ENCODE measurements at regions not wholly inside any gene's neighbourhood (a gene's known extent, or its start where the extent isn't known, plus 50 kb on each side); places are given as distances from the start of the nearest gene placed in this dataset.

DNA sequence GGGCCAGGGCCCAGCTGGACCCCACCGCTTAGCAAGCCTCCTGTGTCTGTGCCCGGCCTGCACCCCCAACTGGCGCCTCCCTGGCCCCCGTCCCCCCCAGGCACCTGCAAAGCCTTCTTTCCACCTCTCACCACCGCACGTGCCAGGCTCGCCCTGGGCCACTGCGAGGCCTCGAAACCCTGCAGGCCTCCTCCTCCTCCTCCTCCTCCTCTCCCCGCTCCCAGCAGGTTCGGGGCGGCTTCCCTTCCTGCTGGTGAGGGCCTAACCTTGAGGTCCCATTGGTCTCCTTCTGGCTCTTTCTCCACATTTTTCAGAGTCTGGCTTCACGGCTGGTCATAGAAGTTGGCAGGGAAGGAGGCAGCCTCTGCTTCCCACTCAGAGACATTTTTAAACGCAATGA is 76.8 kb upstream of the GATA5 start:
- no peak for DNase-seq (ENCODE audit: low spot score)
- CTCF ChIA-PET: interaction anchor here (0.6 to 5.0 kb wide), 6 partner anchors 13 to 671 kb away, joined by 3 to 34 read pairs (median 4); no protein-coding TSS in a partner anchor
- Mint-ChIP-seq H3K9me3 (no peaks in the 10 kb centered on the region), H3K36me3 (no peaks in the 10 kb centered on the region), H3K27ac (peak overlapping the region; percentile 83), H3K4me3 (no peak overlapping the region), H3K4me1 (peaks cover 9% of the 10 kb centered on the region; the same call in 1 of the 2 replicates), H3K27me3 (ENCODE audit: low read depth) (peaks cover 20% of the 10 kb centered on the region)
- POLR2A ChIA-PET: interaction anchor here (1.0 kb wide), 1 partner anchor 8 kb away, joined by 3 read pairs; no protein-coding TSS in a partner anchor
- ATAC-seq: no peak
- TF ChIP-seq OVOL2 (CRISPR knock-in tag; IDR thresholded peaks at IDR 0.05; ENCODE audit: borderline replicate concordance): no peak
- TF ChIP-seq, protein P1, sequence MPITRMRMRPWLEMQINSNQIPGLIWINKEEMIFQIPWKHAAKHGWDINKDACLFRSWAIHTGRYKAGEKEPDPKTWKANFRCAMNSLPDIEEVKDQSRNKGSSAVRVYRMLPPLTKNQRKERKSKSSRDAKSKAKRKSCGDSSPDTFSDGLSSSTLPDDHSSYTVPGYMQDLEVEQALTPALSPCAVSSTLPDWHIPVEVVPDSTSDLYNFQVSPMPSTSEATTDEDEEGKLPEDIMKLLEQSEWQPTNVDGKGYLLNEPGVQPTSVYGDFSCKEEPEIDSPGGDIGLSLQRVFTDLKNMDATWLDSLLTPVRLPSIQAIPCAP (CRISPR knock-in tag; IDR thresholded peaks at IDR 0.05): no peak
- TF ChIP-seq EMX1 (CRISPR knock-in tag; IDR thresholded peaks at IDR 0.05): no peak
- TF ChIP-seq SP1 (CRISPR knock-in tag; conservative IDR thresholded peaks at IDR 0.05): no peak
- no peak for TF ChIP-seq ZNF396 (CRISPR knock-in tag; IDR thresholded peaks at IDR 0.05; ENCODE audit: borderline replicate concordance)
- TF ChIP-seq SMAD4 (CRISPR knock-in tag; IDR thresholded peaks at IDR 0.05): no peak
- TF ChIP-seq NR3C1 (CRISPR knock-in tag; conservative IDR thresholded peaks at IDR 0.05; ENCODE audit: low read depth): no peak
- TF ChIP-seq, protein P2, sequence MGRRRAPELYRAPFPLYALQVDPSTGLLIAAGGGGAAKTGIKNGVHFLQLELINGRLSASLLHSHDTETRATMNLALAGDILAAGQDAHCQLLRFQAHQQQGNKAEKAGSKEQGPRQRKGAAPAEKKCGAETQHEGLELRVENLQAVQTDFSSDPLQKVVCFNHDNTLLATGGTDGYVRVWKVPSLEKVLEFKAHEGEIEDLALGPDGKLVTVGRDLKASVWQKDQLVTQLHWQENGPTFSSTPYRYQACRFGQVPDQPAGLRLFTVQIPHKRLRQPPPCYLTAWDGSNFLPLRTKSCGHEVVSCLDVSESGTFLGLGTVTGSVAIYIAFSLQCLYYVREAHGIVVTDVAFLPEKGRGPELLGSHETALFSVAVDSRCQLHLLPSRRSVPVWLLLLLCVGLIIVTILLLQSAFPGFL (CRISPR knock-in tag; IDR thresholded peaks at IDR 0.05; ENCODE audit: borderline replicate concordance): no peak
- TF ChIP-seq, protein P3, sequence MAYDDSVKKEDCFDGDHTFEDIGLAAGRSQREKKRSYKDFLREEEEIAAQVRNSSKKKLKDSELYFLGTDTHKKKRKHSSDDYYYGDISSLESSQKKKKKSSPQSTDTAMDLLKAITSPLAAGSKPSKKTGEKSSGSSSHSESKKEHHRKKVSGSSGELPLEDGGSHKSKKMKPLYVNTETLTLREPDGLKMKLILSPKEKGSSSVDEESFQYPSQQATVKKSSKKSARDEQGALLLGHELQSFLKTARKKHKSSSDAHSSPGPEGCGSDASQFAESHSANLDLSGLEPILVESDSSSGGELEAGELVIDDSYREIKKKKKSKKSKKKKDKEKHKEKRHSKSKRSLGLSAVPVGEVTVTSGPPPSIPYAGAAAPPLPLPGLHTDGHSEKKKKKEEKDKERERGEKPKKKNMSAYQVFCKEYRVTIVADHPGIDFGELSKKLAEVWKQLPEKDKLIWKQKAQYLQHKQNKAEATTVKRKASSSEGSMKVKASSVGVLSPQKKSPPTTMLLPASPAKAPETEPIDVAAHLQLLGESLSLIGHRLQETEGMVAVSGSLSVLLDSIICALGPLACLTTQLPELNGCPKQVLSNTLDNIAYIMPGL (CRISPR knock-in tag; IDR thresholded peaks at IDR 0.05): no peak
- TF ChIP-seq, protein P4, sequence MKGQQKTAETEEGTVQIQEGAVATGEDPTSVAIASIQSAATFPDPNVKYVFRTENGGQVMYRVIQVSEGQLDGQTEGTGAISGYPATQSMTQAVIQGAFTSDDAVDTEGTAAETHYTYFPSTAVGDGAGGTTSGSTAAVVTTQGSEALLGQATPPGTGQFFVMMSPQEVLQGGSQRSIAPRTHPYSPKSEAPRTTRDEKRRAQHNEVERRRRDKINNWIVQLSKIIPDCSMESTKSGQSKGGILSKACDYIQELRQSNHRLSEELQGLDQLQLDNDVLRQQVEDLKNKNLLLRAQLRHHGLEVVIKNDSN (CRISPR knock-in tag; IDR thresholded peaks at IDR 0.05): no peak
- TF ChIP-seq ESRRA (CRISPR knock-in tag; IDR thresholded peaks at IDR 0.05; ENCODE audit: borderline replicate concordance): no peak
- no peak for TF ChIP-seq ETV6 (CRISPR knock-in tag; IDR thresholded peaks at IDR 0.05)
- TF ChIP-seq, protein P5, sequence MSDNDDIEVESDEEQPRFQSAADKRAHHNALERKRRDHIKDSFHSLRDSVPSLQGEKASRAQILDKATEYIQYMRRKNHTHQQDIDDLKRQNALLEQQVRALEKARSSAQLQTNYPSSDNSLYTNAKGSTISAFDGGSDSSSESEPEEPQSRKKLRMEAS (CRISPR knock-in tag; IDR thresholded peaks at IDR 0.05): no peak
- TF ChIP-seq, protein P6, sequence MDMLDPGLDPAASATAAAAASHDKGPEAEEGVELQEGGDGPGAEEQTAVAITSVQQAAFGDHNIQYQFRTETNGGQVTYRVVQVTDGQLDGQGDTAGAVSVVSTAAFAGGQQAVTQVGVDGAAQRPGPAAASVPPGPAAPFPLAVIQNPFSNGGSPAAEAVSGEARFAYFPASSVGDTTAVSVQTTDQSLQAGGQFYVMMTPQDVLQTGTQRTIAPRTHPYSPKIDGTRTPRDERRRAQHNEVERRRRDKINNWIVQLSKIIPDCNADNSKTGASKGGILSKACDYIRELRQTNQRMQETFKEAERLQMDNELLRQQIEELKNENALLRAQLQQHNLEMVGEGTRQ (CRISPR knock-in tag; IDR thresholded peaks at IDR 0.05): no peak
- TF ChIP-seq JAZF1 (CRISPR knock-in tag; IDR thresholded peaks at IDR 0.05): no peak
- no peak for TF ChIP-seq FOXP1 (CRISPR knock-in tag; IDR thresholded peaks at IDR 0.05; ENCODE audit: borderline replicate concordance)

DNA sequence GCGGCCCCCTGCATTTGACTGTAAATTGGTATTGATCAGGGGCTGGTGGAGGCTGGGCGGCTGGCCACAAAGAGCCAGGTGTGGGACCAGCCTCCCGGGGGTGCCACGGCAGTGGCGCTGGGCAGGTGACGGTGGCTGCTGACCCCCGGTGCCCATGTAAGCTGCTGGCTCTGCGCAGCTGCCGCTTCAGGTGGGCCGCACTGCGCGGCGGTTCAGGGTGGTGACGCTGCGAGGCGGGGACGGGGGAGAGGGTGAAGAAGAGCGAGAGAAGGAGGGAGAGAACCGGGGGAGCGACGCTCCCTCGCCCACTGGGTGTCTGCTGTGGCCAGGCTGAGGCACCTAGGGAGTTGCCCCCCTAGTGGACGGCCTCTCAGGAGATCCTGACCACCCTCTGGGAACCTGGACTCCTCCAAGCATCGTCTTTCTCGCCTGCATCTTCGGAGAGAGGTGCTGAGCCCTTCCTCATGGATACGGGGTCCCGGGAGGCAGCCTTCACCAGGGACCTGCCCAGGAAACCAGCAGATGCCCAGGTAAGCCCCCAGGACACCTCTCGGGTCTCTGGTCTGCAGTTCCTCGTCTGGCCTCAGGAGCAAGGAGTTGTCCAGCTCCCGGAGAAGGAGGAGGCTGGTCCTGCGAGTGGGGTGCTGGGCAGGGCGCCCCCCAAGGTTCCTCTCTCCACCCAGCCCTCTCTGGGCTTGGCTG is 77.5 kb upstream of the GATA5 start:
- ChIA-PET CTCF (interaction anchor here (0.6 to 1.1 kb wide), 4 partner anchors 19 to 670 kb away, joined by 3 to 4 read pairs (median 4); no protein-coding TSS in a partner anchor), POLR2A (interaction anchor here (1.0 kb wide), 1 partner anchor 9 kb away, joined by 3 read pairs; no protein-coding TSS in a partner anchor)
- Mint-ChIP-seq H3K4me1 (peaks cover 9% of the 10 kb centered on the region; the same call in 1 of the 2 replicates), H3K27ac (peak overlapping the region; percentile 83; the same call in 1 of the 2 replicates), H3K27me3 (ENCODE audit: low read depth) (peaks cover 20% of the 10 kb centered on the region), H3K9me3 (no peaks in the 10 kb centered on the region), H3K36me3 (no peaks in the 10 kb centered on the region), H3K4me3 (no peak overlapping the region)
- DNase-seq (ENCODE audit: low spot score) (no peak), ATAC-seq (no peak)
- TF ChIP-seq ZNF263 (CRISPR knock-in tag; IDR thresholded peaks at IDR 0.05; ENCODE audit: low read depth) (no peak), ZNF671 (CRISPR knock-in tag; IDR thresholded peaks at IDR 0.05) (no peak), TCF7 (CRISPR knock-in tag; IDR thresholded peaks at IDR 0.05; ENCODE audit: low read depth) (no peak), CBFB (CRISPR knock-in tag; IDR thresholded peaks at IDR 0.05; ENCODE audit: low read depth) (no peak)
- TF ChIP-seq, protein P6 (CRISPR knock-in tag; IDR thresholded peaks at IDR 0.05): no peak
- TF ChIP-seq, protein P7, sequence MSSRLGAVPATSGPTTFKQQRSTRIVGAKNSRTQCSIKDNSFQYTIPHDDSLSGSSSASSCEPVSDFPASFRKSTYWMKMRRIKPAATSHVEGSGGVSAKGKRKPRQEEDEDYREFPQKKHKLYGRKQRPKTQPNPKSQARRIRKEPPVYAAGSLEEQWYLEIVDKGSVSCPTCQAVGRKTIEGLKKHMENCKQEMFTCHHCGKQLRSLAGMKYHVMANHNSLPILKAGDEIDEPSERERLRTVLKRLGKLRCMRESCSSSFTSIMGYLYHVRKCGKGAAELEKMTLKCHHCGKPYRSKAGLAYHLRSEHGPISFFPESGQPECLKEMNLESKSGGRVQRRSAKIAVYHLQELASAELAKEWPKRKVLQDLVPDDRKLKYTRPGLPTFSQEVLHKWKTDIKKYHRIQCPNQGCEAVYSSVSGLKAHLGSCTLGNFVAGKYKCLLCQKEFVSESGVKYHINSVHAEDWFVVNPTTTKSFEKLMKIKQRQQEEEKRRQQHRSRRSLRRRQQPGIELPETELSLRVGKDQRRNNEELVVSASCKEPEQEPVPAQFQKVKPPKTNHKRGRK (CRISPR knock-in tag; IDR thresholded peaks at IDR 0.05; ENCODE audit: borderline replicate concordance): no peak
- TF ChIP-seq, protein P8, sequence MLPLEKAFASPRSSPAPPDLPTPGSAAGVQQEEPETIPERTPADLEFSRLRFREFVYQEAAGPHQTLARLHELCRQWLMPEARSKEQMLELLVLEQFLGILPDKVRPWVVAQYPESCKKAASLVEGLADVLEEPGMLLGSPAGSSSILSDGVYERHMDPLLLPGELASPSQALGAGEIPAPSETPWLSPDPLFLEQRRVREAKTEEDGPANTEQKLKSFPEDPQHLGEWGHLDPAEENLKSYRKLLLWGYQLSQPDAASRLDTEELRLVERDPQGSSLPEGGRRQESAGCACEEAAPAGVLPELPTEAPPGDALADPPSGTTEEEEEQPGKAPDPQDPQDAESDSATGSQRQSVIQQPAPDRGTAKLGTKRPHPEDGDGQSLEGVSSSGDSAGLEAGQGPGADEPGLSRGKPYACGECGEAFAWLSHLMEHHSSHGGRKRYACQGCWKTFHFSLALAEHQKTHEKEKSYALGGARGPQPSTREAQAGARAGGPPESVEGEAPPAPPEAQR (CRISPR knock-in tag; IDR thresholded peaks at IDR 0.05): no peak
- TF ChIP-seq, protein P9, sequence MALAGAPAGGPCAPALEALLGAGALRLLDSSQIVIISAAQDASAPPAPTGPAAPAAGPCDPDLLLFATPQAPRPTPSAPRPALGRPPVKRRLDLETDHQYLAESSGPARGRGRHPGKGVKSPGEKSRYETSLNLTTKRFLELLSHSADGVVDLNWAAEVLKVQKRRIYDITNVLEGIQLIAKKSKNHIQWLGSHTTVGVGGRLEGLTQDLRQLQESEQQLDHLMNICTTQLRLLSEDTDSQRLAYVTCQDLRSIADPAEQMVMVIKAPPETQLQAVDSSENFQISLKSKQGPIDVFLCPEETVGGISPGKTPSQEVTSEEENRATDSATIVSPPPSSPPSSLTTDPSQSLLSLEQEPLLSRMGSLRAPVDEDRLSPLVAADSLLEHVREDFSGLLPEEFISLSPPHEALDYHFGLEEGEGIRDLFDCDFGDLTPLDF (CRISPR knock-in tag; IDR thresholded peaks at IDR 0.05): no peak
